Astrocyte of the spinal cord (primary cell): ENCODE measurements at regions not wholly inside any gene's neighbourhood (a gene's known extent, or its start where the extent isn't known, plus 50 kb on each side); places are given as distances from the start of the nearest gene placed in this dataset.

ENCODE experiments used
- DNase-seq: peaks from one replicate; pipeline ENCODE4 v3.0.0; 2011; ENCODE audit warnings: low read depth, low spot score
- H3K4me3 ChIP-seq: 2 replicates; pipeline ENCODE4 v1.5.1; 2011; ENCODE audit warnings: low read depth, mild to moderate bottlenecking, low read length, moderate library complexity
- CTCF ChIP-seq: IDR thresholded peaks from 2 replicates; pipeline ENCODE4 v1.5.1; 2012; ENCODE audit warnings: low read depth, mild to moderate bottlenecking, low read length, inconsistent platforms
- in situ Hi-C: cut with HindIII; loops from 2 replicates; pipeline ENCODE4 v1.10.0; 2017; ENCODE audit warnings: low sequenced_read_pairs

GRCh38 chr9:30775236-30775635, 1609.2 kb upstream of the ACO1 start:
- in situ Hi-C loops, result no loop called here
- TF ChIP-seq CTCF, result no peak
- no peak for DNase-seq
- H3K4me3 ChIP-seq, result no peak overlapping the region

DNA sequence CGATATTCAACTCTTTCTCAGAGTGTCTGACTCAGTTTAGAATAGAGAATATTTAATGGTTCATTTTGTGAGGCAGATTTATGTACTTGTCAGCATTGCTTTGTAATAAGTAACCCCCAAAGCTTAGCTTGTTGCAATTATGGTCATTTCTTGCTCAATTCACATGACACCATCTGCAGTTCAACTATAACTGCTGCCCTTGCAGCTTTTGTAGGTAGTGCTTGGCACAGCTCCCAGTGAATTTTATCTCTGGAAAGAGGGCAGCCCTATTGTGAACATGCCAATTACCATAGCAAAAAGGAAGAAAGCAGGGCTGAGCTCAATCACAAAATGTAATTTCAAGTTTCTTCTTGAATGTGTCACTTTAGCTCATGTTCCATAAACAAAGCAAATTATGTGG, 1587.7 kb upstream of the ACO1 start:
- no peak for TF ChIP-seq CTCF

GRCh38 chr9:30799527-30800101, 1584.8 kb upstream of the ACO1 start:
- TF ChIP-seq CTCF, result no peak
- no peak for DNase-seq
- H3K4me3 ChIP-seq, result no peak overlapping the region
- in situ Hi-C loops, result no loop called here

More for the DNA sequence above, 1587.7 kb upstream of the ACO1 start:
- peak; percentile 2 for DNase-seq
- in situ Hi-C loops, result no loop called here
- no peak overlapping the region for H3K4me3 ChIP-seq

- TF ChIP-seq CTCF, result no peak
- H3K4me3 ChIP-seq, result no peak overlapping the region
- in situ Hi-C loops, result no loop called here
- no peak for DNase-seq
Observed at GRCh38 chr9:30800421-30800820, 1584.0 kb upstream of the ACO1 start.

DNA sequence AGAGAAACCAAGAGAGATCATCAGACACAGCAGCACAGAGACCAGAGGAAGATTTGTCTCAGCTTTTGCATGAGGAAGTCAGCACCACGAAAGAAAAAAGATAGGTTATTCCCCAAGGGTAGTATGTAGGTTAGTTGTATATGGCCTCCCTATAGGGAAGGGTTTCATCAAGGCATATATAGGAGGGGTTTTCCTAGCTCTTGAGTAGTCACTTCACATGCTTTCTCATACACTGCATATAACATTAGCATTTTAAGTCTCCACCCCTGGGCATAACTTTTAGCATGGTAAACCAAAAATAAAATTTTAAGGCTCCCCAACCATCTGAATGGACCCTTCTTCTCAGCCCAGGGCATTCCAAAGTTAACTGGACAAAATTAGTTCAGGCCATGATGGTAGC, 1571.6 kb upstream of the ACO1 start:
- TF ChIP-seq CTCF, result no peak

DNA sequence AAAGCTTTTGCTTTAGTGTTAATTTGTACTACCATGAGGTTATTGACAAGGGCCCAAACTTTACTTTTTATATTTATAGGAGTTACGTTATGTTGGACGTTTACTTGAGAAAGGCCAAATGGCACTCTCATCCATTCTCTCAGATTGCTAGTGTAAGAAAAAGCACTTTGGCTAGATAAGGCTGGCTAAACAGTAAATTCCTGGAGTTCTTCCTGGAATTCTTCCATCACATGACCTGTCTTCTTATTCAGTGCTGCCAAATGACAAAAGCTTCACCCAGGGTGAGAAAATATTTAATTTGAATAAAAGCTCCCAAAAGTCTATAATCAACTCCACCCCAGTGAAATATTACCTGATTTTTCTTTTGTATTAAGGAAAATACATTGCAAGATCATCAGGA, 1568.9 kb upstream of the ACO1 start:
- H3K4me3 ChIP-seq, result no peak overlapping the region
- no peak for DNase-seq
- in situ Hi-C loops, result no loop called here
- TF ChIP-seq CTCF, result no peak

More for the DNA sequence above, 1571.6 kb upstream of the ACO1 start:
- in situ Hi-C loops, result no loop called here
- no peak for DNase-seq
- H3K4me3 ChIP-seq, result no peak overlapping the region

DNA sequence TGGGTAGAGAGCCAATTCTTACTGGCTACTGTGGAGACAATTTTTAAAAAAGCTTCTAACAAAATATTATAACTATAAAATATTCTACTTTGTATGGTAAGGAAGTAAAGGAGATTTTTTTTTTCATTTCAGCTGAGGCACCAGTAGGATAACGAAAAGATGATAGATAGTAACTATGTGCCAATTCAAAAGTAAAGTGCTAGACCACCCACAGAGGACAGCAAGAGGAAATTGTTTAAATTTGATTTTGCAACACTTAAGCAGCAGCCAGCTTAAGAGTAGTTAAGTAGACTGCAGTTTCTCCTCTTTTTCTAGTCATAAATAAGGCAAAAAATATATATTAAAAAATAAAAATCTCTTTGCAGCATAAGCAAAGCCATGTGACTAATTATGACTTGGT, 1539.3 kb upstream of the ACO1 start:
- in situ Hi-C loops, result no loop called here
- no peak for DNase-seq
- TF ChIP-seq CTCF, result no peak
- no peak overlapping the region for H3K4me3 ChIP-seq
